ENCODE measurements at regions not wholly inside any gene's neighbourhood (a gene's known extent, or its start where the extent isn't known, plus 50 kb on each side); places are given as distances from the start of the nearest gene placed in this dataset.

- CTCF ChIA-PET, result no interaction called here
- H3K4me3 Mint-ChIP-seq, result no peak overlapping the region
- ATAC-seq (ENCODE audit: low read depth) (no peak), DNase-seq (no peak)
- TF ChIP-seq CTCF (IDR thresholded peaks at IDR 0.05), result no peak
- H3K9me3 Mint-ChIP-seq, result no peaks in the 10 kb centered on the region
- no peaks in the 10 kb centered on the region for H3K36me3 Mint-ChIP-seq (ENCODE audit: low read depth)
- POLR2A ChIA-PET, result no interaction called here
- H3K27me3 Mint-ChIP-seq, result peaks cover 10% of the 10 kb centered on the region
- no peaks in the 10 kb centered on the region for H3K4me1 Mint-ChIP-seq
- H3K27ac Mint-ChIP-seq, result no peak overlapping the region
- intact Hi-C loops (cut with micrococcal nuclease), result no loop called here
Observed at GRCh38 chr5:96083361-96083881, 121.8 kb upstream of the ELL2 start.

DNA sequence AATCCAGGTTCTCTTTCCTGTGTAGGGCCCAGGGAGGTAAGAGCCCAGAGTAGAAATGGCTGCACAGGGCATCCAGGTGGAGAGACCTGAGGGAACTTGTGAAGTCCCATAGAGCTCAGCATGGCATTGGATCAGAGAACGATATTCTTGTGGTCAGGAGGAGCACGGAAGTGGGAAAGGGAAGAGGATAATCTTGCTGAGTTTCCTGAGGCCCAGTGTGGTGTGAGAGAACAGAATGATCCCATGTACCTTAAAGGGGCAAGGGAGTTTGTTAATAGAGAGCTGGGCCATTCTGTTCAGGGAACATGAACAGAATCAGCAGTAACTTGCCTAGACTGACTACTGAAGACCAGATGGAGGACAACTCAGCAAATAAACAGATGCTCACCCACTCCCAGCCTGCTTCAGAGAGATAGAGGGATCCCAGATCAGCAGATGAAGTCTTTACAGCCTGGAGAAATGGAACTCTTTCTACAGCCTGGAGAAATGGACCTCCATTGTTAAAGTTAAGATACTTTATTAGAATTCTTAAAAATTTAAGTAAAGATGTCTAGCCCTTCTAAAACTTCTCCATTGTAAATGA is 119.7 kb upstream of the ELL2 start:
- ChIA-PET CTCF (no interaction called here), POLR2A (no interaction called here)
- DNase-seq (no peak), ATAC-seq (ENCODE audit: low read depth) (no peak)
- TF ChIP-seq CTCF (IDR thresholded peaks at IDR 0.05), result no peak
- no peak overlapping the region for H3K27ac Mint-ChIP-seq
- H3K4me3 Mint-ChIP-seq, result no peak overlapping the region
- no peaks in the 10 kb centered on the region for H3K36me3 Mint-ChIP-seq (ENCODE audit: low read depth)
- no peaks in the 10 kb centered on the region for H3K4me1 Mint-ChIP-seq
- no peaks in the 10 kb centered on the region for H3K9me3 Mint-ChIP-seq
- H3K27me3 Mint-ChIP-seq, result peaks cover 13% of the 10 kb centered on the region
- intact Hi-C loops (cut with micrococcal nuclease), result no loop called here

- POLR2A ChIA-PET, result no interaction called here
- CTCF ChIA-PET, result no interaction called here
Observed at GRCh38 chr5:96080557-96080956, 118.9 kb upstream of the ELL2 start.

GRCh38 chr5:96079962-96080361 is 118.3 kb upstream of the ELL2 start:
- no peak for TF ChIP-seq CTCF (IDR thresholded peaks at IDR 0.05)
- intact Hi-C loops (cut with micrococcal nuclease), result no loop called here
- no peaks in the 10 kb centered on the region for H3K36me3 Mint-ChIP-seq (ENCODE audit: low read depth)
- H3K4me1 Mint-ChIP-seq, result no peaks in the 10 kb centered on the region
- no peaks in the 10 kb centered on the region for H3K9me3 Mint-ChIP-seq
- no peak overlapping the region for H3K27ac Mint-ChIP-seq
- CTCF ChIA-PET, result no interaction called here
- ATAC-seq (ENCODE audit: low read depth), result no peak
- no peak overlapping the region for H3K4me3 Mint-ChIP-seq
- POLR2A ChIA-PET, result no interaction called here
- H3K27me3 Mint-ChIP-seq, result peaks cover 8% of the 10 kb centered on the region
- no peak for DNase-seq

More at GRCh38 chr5:96080557-96080956, 118.9 kb upstream of the ELL2 start:
- ATAC-seq (ENCODE audit: low read depth) (no peak), DNase-seq (no peak)
- Mint-ChIP-seq H3K36me3 (ENCODE audit: low read depth) (no peaks in the 10 kb centered on the region), H3K27me3 (peaks cover 10% of the 10 kb centered on the region), H3K9me3 (no peaks in the 10 kb centered on the region), H3K4me1 (no peaks in the 10 kb centered on the region), H3K27ac (no peak overlapping the region), H3K4me3 (no peak overlapping the region)
- intact Hi-C loops (cut with micrococcal nuclease), result no loop called here
- TF ChIP-seq CTCF (IDR thresholded peaks at IDR 0.05), result no peak

DNA sequence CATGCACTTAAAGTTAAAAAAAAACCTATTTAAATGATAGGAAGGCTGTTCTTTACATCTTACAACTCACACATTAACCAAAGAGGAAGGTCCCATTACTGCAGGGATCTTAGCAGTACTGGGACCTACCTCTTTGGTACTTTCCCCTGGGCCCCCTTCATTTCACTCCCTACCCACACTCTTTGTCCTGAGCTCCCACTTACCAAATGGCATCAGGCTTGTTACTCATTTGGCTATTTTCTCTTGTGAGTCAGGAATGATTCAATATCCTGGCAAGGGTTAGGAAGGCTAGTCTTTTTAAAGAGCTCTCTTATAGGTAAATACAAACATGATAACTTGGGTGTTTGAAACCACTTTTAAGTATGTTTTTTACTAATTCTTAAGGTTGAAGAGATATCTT is 117.4 kb upstream of the ELL2 start:
- Mint-ChIP-seq H3K27me3 (peaks cover 8% of the 10 kb centered on the region), H3K4me1 (no peaks in the 10 kb centered on the region), H3K9me3 (no peaks in the 10 kb centered on the region), H3K4me3 (no peak overlapping the region), H3K27ac (no peak overlapping the region), H3K36me3 (ENCODE audit: low read depth) (no peaks in the 10 kb centered on the region)
- ATAC-seq (ENCODE audit: low read depth), result no peak
- TF ChIP-seq CTCF (IDR thresholded peaks at IDR 0.05), result no peak
- CTCF ChIA-PET, result no interaction called here
- DNase-seq, result no peak
- intact Hi-C loops (cut with micrococcal nuclease), result no loop called here
- POLR2A ChIA-PET, result no interaction called here
